ENCODE measurements at regions not wholly inside any gene's neighbourhood (a gene's known extent, or its start where the extent isn't known, plus 50 kb on each side); places are given as distances from the start of the nearest gene placed in this dataset.

- no peak for TF ChIP-seq REST (IDR thresholded peaks at IDR 0.05; ENCODE audit: unreplicated experiment)
- no peak for TF ChIP-seq CTCF (conservative IDR thresholded peaks at IDR 0.05; ENCODE audit: low read depth in 2 of 2)
- TF ChIP-seq POLR2AphosphoS5 (IDR thresholded peaks at IDR 0.05; ENCODE audit: low read depth) = no peak
- TF ChIP-seq EZH2phosphoT487 (IDR thresholded peaks at IDR 0.05; ENCODE audit: unreplicated experiment) = no peak
- no peak for TF ChIP-seq ZNF331 (CRISPR knock-in tag; IDR thresholded peaks at IDR 0.05; ENCODE audit: low read depth)
These were observed 78.0 kb upstream of the SMNDC1 start for GRCh38 chr10:110382695-110383094.

Measured in GM23338 (cell line).